Calu3 (cell line): ENCODE measurements at regions not wholly inside any gene's neighbourhood (a gene's known extent, or its start where the extent isn't known, plus 50 kb on each side); places are given as distances from the start of the nearest gene placed in this dataset.

Source experiments
- BruUV-seq: library from RNA; stranded (reverse); fragments of 400-500 nt; replicated peaks from 2 replicates; lab custom pipeline; 2021; lab: Mats Ljungman, UMichigan
- CTCF ChIA-PET: fragments of 300-600 bp; sonication (Branson Sonifier 250); formaldehyde crosslinking; loops from one replicate; lab custom pipeline; 2022; ENCODE audit warnings: antibody characterized with exemption; lab: Charles Lee
- DNase-seq: peaks from one replicate; pipeline ENCODE4 v3.0.0; 2022
- H3K27ac Mint-ChIP-seq: one replicate; pipeline ENCODE4 v1.8.0; 2022; ENCODE audit warnings: mixed read lengths; ENCODE audit not compliant: unreplicated experiment
- H3K27me3 Mint-ChIP-seq: one replicate; pipeline ENCODE4 v1.8.0; 2022; ENCODE audit warnings: mixed read lengths; ENCODE audit not compliant: unreplicated experiment
- H3K36me3 Mint-ChIP-seq: one replicate; pipeline ENCODE4 v1.8.0; 2022; ENCODE audit warnings: mild to moderate bottlenecking, moderate library complexity, mixed read lengths; ENCODE audit not compliant: insufficient read depth, unreplicated experiment
- H3K4me1 Mint-ChIP-seq: one replicate; pipeline ENCODE4 v1.8.0; 2022; ENCODE audit warnings: mild to moderate bottlenecking, low read depth, mixed read lengths; ENCODE audit not compliant: unreplicated experiment
- H3K4me3 Mint-ChIP-seq: one replicate; pipeline ENCODE4 v1.8.0; 2022; ENCODE audit warnings: mild to moderate bottlenecking, low read depth, moderate library complexity, mixed read lengths; ENCODE audit not compliant: unreplicated experiment
- H3K9me3 Mint-ChIP-seq: one replicate; pipeline ENCODE4 v1.8.0; 2022; ENCODE audit warnings: low read depth, mixed read lengths; ENCODE audit not compliant: unreplicated experiment
- intact Hi-C: fragments of 100-400 bp; cut with micrococcal nuclease; formaldehyde crosslinking; loops from one replicate; pipeline ENCODE4 v1.10.0; 2022; ENCODE audit not compliant: unreplicated experiment
- TF ChIP-seq, protein P1 (sequence below): fragments of 200-600 bp; IDR thresholded peaks from one replicate; pipeline ENCODE4 v1.8.0; 2022; ENCODE audit warnings: antibody characterized with exemption; ENCODE audit not compliant: unreplicated experiment

DNA sequence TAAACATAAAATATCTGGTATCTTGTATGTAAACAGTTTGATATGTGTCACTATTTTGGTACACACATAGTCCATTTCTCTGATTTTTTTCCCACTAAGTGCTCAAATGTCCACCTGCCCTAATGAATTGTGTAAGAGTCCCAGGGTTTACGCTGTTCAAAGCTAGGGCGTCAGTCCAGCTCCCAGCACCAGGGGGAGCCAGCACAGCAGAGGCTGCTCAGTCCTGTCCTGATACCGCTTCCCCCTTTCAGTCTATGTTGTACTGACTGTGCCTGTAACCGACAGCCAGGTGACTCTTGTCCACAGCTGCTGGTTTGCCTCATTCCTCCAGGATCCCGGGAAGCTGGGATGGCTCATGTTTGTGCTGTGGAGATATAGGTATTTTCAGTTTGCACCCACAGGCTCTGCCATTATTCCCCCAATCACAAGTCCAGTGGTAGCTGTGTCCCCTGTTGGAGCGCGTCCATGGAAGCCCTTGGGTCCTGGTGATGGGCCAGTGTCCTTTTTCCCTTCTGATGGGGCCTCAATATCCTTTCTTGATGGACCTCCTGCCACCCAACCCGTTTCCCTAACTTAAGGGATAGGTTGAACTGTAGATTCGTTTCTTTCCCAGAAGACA lies 242.0 kb downstream of the NEDD1 start:
- H3K4me3 Mint-ChIP-seq = no peak overlapping the region
- intact Hi-C loops = loop anchor here (1.0 to 5.0 kb wide), 7 partner anchors 160 to 1224 kb away; no protein-coding TSS in a partner anchor
- no TSS peak for BruUV-seq
- peak; percentile 87 for DNase-seq
- peaks cover 22% of the 10 kb centered on the region for H3K27me3 Mint-ChIP-seq
- H3K36me3 Mint-ChIP-seq = no peaks in the 10 kb centered on the region
- H3K27ac Mint-ChIP-seq = no peak overlapping the region
- no peaks in the 10 kb centered on the region for H3K4me1 Mint-ChIP-seq
- H3K9me3 Mint-ChIP-seq = no peaks in the 10 kb centered on the region
- CTCF ChIA-PET = interaction anchor here (0.6 to 1.3 kb wide), 8 partner anchors 9 to 787 kb away, joined by 3 to 12 read pairs (median 4); no protein-coding TSS in a partner anchor
- TF ChIP-seq, protein P1, sequence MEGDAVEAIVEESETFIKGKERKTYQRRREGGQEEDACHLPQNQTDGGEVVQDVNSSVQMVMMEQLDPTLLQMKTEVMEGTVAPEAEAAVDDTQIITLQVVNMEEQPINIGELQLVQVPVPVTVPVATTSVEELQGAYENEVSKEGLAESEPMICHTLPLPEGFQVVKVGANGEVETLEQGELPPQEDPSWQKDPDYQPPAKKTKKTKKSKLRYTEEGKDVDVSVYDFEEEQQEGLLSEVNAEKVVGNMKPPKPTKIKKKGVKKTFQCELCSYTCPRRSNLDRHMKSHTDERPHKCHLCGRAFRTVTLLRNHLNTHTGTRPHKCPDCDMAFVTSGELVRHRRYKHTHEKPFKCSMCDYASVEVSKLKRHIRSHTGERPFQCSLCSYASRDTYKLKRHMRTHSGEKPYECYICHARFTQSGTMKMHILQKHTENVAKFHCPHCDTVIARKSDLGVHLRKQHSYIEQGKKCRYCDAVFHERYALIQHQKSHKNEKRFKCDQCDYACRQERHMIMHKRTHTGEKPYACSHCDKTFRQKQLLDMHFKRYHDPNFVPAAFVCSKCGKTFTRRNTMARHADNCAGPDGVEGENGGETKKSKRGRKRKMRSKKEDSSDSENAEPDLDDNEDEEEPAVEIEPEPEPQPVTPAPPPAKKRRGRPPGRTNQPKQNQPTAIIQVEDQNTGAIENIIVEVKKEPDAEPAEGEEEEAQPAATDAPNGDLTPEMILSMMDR = peak; percentile 81

DNA sequence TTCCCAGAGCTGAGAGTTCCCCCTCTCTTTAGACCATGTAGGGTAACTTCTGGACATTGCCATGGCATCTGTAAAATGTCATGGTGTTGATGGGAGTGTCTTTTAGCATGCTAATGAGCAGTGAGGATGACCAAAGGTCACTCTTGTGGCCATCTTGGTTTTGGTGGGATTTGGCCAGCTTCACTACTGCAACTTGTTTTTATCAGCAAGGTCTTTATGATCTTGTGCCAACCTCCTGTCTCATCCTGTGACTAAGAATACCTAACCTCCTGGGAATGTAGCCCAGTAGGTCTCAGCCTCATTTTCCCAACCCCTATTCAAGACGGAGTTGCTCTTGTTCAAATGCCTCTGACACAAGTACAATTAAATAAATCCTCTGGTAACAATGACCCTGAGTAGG lies 244.4 kb downstream of the NEDD1 start:
- Mint-ChIP-seq H3K4me1 (no peaks in the 10 kb centered on the region), H3K9me3 (no peaks in the 10 kb centered on the region), H3K27ac (no peak overlapping the region), H3K4me3 (no peak overlapping the region), H3K27me3 (no peaks in the 10 kb centered on the region), H3K36me3 (no peaks in the 10 kb centered on the region)
- intact Hi-C loops = no loop called here
- TF ChIP-seq, protein P1 = no peak
- CTCF ChIA-PET = no interaction called here
- no TSS peak for BruUV-seq
- DNase-seq = no peak

DNA sequence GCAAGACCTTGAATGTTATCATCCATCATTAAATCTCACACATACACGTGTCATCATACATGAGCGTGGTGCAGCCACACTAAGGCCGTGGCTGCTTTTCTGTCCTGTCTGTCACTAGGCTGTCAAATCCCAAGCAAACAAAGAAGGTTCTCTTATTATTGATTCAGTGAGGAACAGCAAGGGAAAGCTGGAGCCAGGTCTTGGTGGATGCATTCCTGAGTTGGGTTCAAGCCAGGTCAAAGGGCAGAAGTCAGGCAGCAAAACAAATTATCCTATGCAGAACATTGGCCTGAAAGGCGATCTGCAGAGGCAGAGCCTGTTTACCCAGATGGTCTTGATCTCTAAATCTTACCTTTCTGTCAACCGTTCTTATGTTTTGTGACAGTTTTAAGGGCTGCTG lies 252.3 kb downstream of the NEDD1 start:
- DNase-seq = no peak
- intact Hi-C loops = no loop called here
- H3K27me3 Mint-ChIP-seq = peaks cover 12% of the 10 kb centered on the region
- no peak overlapping the region for H3K27ac Mint-ChIP-seq
- no peaks in the 10 kb centered on the region for H3K36me3 Mint-ChIP-seq
- CTCF ChIA-PET = no interaction called here
- H3K4me3 Mint-ChIP-seq = no peak overlapping the region
- H3K4me1 Mint-ChIP-seq = no peaks in the 10 kb centered on the region
- BruUV-seq = no TSS peak
- TF ChIP-seq, protein P1 = no peak
- H3K9me3 Mint-ChIP-seq = no peaks in the 10 kb centered on the region

DNA sequence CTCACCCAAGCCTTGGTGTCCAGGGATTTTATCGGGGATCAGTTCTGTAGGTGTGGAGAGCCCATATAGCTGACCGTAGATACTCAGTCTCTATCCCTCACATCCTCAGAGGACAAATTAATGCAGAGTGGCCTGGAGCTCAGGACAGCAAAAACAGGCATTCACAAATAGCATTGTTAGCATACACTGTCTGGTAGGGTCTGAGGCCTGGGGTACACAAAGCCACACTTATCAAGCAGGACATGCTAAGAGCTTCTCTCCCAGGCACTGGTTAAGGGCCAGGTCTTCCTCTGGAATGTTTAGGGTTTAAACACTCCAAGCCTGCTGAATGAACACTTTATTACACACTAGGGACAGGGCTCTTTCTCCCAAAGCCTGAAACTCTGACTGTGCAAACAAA lies 253.2 kb downstream of the NEDD1 start:
- no peaks in the 10 kb centered on the region for H3K9me3 Mint-ChIP-seq
- H3K4me1 Mint-ChIP-seq = no peaks in the 10 kb centered on the region
- TF ChIP-seq, protein P1 = no peak
- H3K36me3 Mint-ChIP-seq = no peaks in the 10 kb centered on the region
- peaks cover 13% of the 10 kb centered on the region for H3K27me3 Mint-ChIP-seq
- intact Hi-C loops = no loop called here
- no peak overlapping the region for H3K27ac Mint-ChIP-seq
- CTCF ChIA-PET = no interaction called here
- BruUV-seq = no TSS peak
- H3K4me3 Mint-ChIP-seq = no peak overlapping the region
- no peak for DNase-seq
